ENCODE measurements at regions not wholly inside any gene's neighbourhood (a gene's known extent, or its start where the extent isn't known, plus 50 kb on each side); places are given as distances from the start of the nearest gene placed in this dataset.

- no peak overlapping the region for H3K4me2 ChIP-seq (ENCODE audit: low read length)
- no peaks in the 10 kb centered on the region for H4K20me1 ChIP-seq (ENCODE audit: control insufficient read depth, insufficient read depth, low read depth, low read length)
- H3K9me2 ChIP-seq (replicated peaks; ENCODE audit: control insufficient read depth, low read length), result no peaks in the 10 kb centered on the region
- no peaks in the 10 kb centered on the region for H3F3A ChIP-seq (ENCODE audit: control insufficient read depth, insufficient read depth)
- no peak overlapping the region for H3K27ac ChIP-seq (ENCODE audit: low read depth, low read length)
- H3K9me3 ChIP-seq (ENCODE audit: control insufficient read depth, insufficient read depth, low read length), result no peaks in the 10 kb centered on the region
- H3K36me3 ChIP-seq (ENCODE audit: control insufficient read depth, low read length), result no peaks in the 10 kb centered on the region
- TF ChIP-seq CTCF (IDR thresholded peaks at IDR 0.05; ENCODE audit: low read depth, low read length, poor library complexity, severe bottlenecking), result no peak
- TF ChIP-seq EZH2phosphoT487 (IDR thresholded peaks at IDR 0.05; ENCODE audit: borderline replicate concordance, low read length), result no peak
- H3K79me2 ChIP-seq (ENCODE audit: control insufficient read depth, low read length), result no peaks in the 10 kb centered on the region
- peaks cover 3% of the 10 kb centered on the region; the same call in 1 of the 2 replicates for H3K27me3 ChIP-seq (ENCODE audit: control insufficient read depth, low read length)
- no peak overlapping the region for H3K4me3 ChIP-seq (ENCODE audit: low read length)
- no peaks in the 10 kb centered on the region for H3K4me1 ChIP-seq (ENCODE audit: control insufficient read depth, low read length)
Observed at GRCh38 chr14:53525608-53526007, 372.5 kb upstream of the DDHD1 start.

GRCh38 chr14:53524391-53524790, 371.3 kb upstream of the DDHD1 start:
- Histone ChIP-seq H3K27ac (ENCODE audit: low read depth, low read length) (no peak overlapping the region), H3K9me2 (replicated peaks; ENCODE audit: control insufficient read depth, low read length) (no peaks in the 10 kb centered on the region), H3F3A (ENCODE audit: control insufficient read depth, insufficient read depth) (no peaks in the 10 kb centered on the region), H3K79me2 (ENCODE audit: control insufficient read depth, low read length) (no peaks in the 10 kb centered on the region), H3K4me2 (ENCODE audit: low read length) (no peak overlapping the region), H3K27me3 (ENCODE audit: control insufficient read depth, low read length) (peaks cover 3% of the 10 kb centered on the region; the same call in 1 of the 2 replicates), H3K4me3 (ENCODE audit: low read length) (no peak overlapping the region), H4K20me1 (ENCODE audit: control insufficient read depth, insufficient read depth, low read depth, low read length) (no peaks in the 10 kb centered on the region), H3K4me1 (ENCODE audit: control insufficient read depth, low read length) (no peaks in the 10 kb centered on the region), H3K9me3 (ENCODE audit: control insufficient read depth, insufficient read depth, low read length) (no peaks in the 10 kb centered on the region), H3K36me3 (ENCODE audit: control insufficient read depth, low read length) (no peaks in the 10 kb centered on the region)
- TF ChIP-seq CTCF (IDR thresholded peaks at IDR 0.05; ENCODE audit: low read depth, low read length, poor library complexity, severe bottlenecking) (no peak), EZH2phosphoT487 (IDR thresholded peaks at IDR 0.05; ENCODE audit: borderline replicate concordance, low read length) (no peak)

- H4K20me1 ChIP-seq (ENCODE audit: control insufficient read depth, insufficient read depth, low read depth, low read length), result no peaks in the 10 kb centered on the region
- no peaks in the 10 kb centered on the region for H3K9me3 ChIP-seq (ENCODE audit: control insufficient read depth, insufficient read depth, low read length)
- H3K9me2 ChIP-seq (replicated peaks; ENCODE audit: control insufficient read depth, low read length), result no peaks in the 10 kb centered on the region
- no peak overlapping the region for H3K4me2 ChIP-seq (ENCODE audit: low read length)
- H3K4me3 ChIP-seq (ENCODE audit: low read length), result no peak overlapping the region
- H3K79me2 ChIP-seq (ENCODE audit: control insufficient read depth, low read length), result no peaks in the 10 kb centered on the region
- H3K4me1 ChIP-seq (ENCODE audit: control insufficient read depth, low read length), result no peaks in the 10 kb centered on the region
- H3K27ac ChIP-seq (ENCODE audit: low read depth, low read length), result no peak overlapping the region
- H3K27me3 ChIP-seq (ENCODE audit: control insufficient read depth, low read length), result 0 out of 2 replicates have a peak, but pooled peaks cover 3% of the 10 kb centered on the region
- TF ChIP-seq EZH2phosphoT487 (IDR thresholded peaks at IDR 0.05; ENCODE audit: borderline replicate concordance, low read length), result no peak
- TF ChIP-seq CTCF (IDR thresholded peaks at IDR 0.05; ENCODE audit: low read depth, low read length, poor library complexity, severe bottlenecking), result no peak
- H3K36me3 ChIP-seq (ENCODE audit: control insufficient read depth, low read length), result no peaks in the 10 kb centered on the region
- H3F3A ChIP-seq (ENCODE audit: control insufficient read depth, insufficient read depth), result no peaks in the 10 kb centered on the region
Observed at GRCh38 chr14:53523226-53523625, 370.1 kb upstream of the DDHD1 start.

Data from DOHH2 (cell line).